ENCODE measurements at regions not wholly inside any gene's neighbourhood (a gene's known extent, or its start where the extent isn't known, plus 50 kb on each side); places are given as distances from the start of the nearest gene placed in this dataset.
A peak's percentile ranks its signal among the peaks of the same experiment; 100 is the strongest.
"Not testable (repeated sequence)": the region's sequence is repeated elsewhere in the genome, so short reads cannot be mapped to it uniquely, and the experiment has no call there.

- DNase-seq (no peak), ATAC-seq (no peak)
- Histone ChIP-seq H3K36me3 (replicated peaks in 1 of 2; ENCODE audit: insufficient read depth in 1 of 2, low read depth in 2 of 2) (no peaks in the 10 kb centered on the region), H3K27ac (no peak overlapping the region), H3K9me3 (no peaks in the 10 kb centered on the region), H3K4me3 (no peak overlapping the region), H3K27me3 (no peaks in the 10 kb centered on the region), H3K4me1 (no peaks in the 10 kb centered on the region)
- 78 to 85% methylated on average over 4 of the region's 4 CpGs for WGBS, 2 donors
- TF ChIP-seq CTCF (IDR thresholded peaks at IDR 0.05): no peak
- no peak for TF ChIP-seq POLR2A (IDR thresholded peaks at IDR 0.05)
- intact Hi-C loops (cut with DNase I): no loop called here
Observed at GRCh38 chr6:74346936-74347535, 651.0 kb downstream of the CD109 start.

GRCh38 chr6:74343804-74344203 is 647.8 kb downstream of the CD109 start:
- H3K27me3 ChIP-seq: no peaks in the 10 kb centered on the region
- peak in 4 of 7 experiments; percentile 13 to 34 (median 25) for TF ChIP-seq CTCF (IDR thresholded peaks at IDR 0.05)
- TF ChIP-seq POLR2A (IDR thresholded peaks at IDR 0.05): no peak
- H3K4me3 ChIP-seq: no peak overlapping the region
- no peak overlapping the region for H3K27ac ChIP-seq
- WGBS, 2 donors: 45 to 59% methylated on average over 3 of the region's 3 CpGs
- H3K4me1 ChIP-seq: no peaks in the 10 kb centered on the region
- H3K36me3 ChIP-seq (replicated peaks in 1 of 2; ENCODE audit: insufficient read depth in 1 of 2, low read depth in 2 of 2): no peaks in the 10 kb centered on the region
- H3K9me3 ChIP-seq: no peaks in the 10 kb centered on the region
- ATAC-seq (no peak), DNase-seq (no peak)
- intact Hi-C loops (cut with DNase I): no loop called here

- H3K4me1 ChIP-seq; H3K27me3 ChIP-seq; H3K9me3 ChIP-seq; H3K27ac ChIP-seq; H3K4me3 ChIP-seq; DNase-seq; intact Hi-C loops (cut with DNase I); H3K36me3 ChIP-seq (replicated peaks in 1 of 2; ENCODE audit: insufficient read depth in 1 of 2, low read depth in 2 of 2); ATAC-seq: not testable (repeated sequence)
- 57 to 73% methylated on average over 5 to 6 of the region's 6 CpGs for WGBS, 2 donors
Observed at GRCh38 chr6:74343321-74343720, 647.3 kb downstream of the CD109 start.

- no peaks in the 10 kb centered on the region for H3K4me1 ChIP-seq
- H3K9me3 ChIP-seq: no peaks in the 10 kb centered on the region
- H3K4me3 ChIP-seq: no peak overlapping the region
- intact Hi-C loops (cut with DNase I): no loop called here
- no peak for ATAC-seq
- TF ChIP-seq POLR2A (IDR thresholded peaks at IDR 0.05) (no peak), CTCF (IDR thresholded peaks at IDR 0.05) (no peak)
- DNase-seq: no peak
- WGBS, 2 donors: 60 to 68% methylated on average over 2 of the region's 2 CpGs
- H3K27me3 ChIP-seq: no peaks in the 10 kb centered on the region
- H3K27ac ChIP-seq: no peak overlapping the region
- no peaks in the 10 kb centered on the region for H3K36me3 ChIP-seq (replicated peaks in 1 of 2; ENCODE audit: insufficient read depth in 1 of 2, low read depth in 2 of 2)
Observed at GRCh38 chr6:74334722-74335121, 638.7 kb downstream of the CD109 start.

- TF ChIP-seq CTCF (IDR thresholded peaks at IDR 0.05) (no peak), POLR2A (IDR thresholded peaks at IDR 0.05) (no peak)
- no peaks in the 10 kb centered on the region for H3K27me3 ChIP-seq
- H3K4me1 ChIP-seq: no peaks in the 10 kb centered on the region
- no peak overlapping the region for H3K27ac ChIP-seq
- H3K9me3 ChIP-seq: no peaks in the 10 kb centered on the region
- ATAC-seq: no peak
- DNase-seq: no peak
- H3K4me3 ChIP-seq: no peak overlapping the region
- no peaks in the 10 kb centered on the region for H3K36me3 ChIP-seq (replicated peaks in 1 of 2; ENCODE audit: insufficient read depth in 1 of 2, low read depth in 2 of 2)
- intact Hi-C loops (cut with DNase I): no loop called here
Observed at GRCh38 chr6:74333406-74333805, 637.4 kb downstream of the CD109 start.
